HL-60/S4 (cell line): ENCODE measurements at regions not wholly inside any gene's neighbourhood (a gene's known extent, or its start where the extent isn't known, plus 50 kb on each side); places are given as distances from the start of the nearest gene placed in this dataset.

Experiments used
- in situ Hi-C: fragments of 300-500 bp; cut with MboI; formaldehyde crosslinking; loops from 2 replicates; pipeline ENCODE4 v1.14.3; 2022; ENCODE audit warnings: low sequenced_read_pairs

DNA sequence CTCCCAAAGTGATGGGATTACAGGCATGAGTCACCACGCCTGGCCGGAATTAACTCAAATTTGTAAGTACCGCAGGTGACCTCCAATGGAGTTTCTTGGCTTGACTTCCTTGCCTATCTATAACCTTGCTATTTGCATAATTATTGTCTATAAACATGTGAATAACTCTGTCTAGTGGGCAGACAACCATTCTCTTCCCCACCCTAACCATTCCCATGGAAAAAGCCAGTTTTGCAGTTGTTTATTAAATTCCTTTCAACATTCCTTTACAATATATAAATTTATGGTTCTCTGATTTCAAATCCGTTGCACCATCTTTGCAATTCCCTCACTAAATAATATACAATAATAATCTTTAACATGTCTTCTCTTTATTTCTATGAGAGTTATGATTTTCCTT lies 61.0 kb upstream of the ZDHHC17 start:
- in situ Hi-C loops, result no loop called here

DNA sequence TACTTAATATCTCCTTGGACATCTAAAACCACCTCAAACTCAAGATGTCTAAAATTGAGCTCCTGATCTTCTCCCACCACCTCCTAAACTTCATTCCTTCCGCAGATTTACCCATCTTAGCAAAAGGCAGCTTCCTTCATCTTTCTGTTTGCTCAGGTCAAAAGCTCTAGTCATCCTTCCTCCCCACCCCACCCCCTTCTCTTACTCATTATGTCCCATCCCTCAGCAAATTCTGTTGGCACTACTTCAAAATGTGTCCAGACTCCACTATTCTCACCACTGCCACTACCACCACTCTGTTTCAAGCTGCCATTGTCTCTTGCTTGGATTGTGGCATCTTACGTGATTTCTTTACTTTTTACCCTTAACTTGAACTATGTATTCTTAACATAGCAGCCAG lies 59.2 kb upstream of the ZDHHC17 start:
- in situ Hi-C loops, result no loop called here

DNA sequence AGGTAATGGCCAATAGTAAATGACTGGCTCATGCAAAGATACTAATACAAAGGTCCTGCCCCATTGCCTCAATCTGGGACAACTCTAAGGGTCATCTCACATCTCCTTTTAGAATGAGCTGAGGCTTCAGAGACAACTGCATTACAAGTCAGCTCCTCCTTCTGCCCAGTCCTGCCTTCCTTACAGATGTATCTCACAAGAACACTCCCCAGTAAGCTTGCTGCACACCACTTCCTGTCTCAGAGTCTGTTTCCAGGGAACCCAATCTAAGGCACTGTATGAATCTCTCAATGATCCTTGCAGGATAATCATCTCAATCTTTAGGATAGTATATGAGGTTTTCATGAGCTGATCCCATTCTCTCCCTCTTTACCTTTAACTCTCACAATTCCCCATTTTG lies 57.8 kb upstream of the ZDHHC17 start:
- in situ Hi-C loops, result no loop called here

DNA sequence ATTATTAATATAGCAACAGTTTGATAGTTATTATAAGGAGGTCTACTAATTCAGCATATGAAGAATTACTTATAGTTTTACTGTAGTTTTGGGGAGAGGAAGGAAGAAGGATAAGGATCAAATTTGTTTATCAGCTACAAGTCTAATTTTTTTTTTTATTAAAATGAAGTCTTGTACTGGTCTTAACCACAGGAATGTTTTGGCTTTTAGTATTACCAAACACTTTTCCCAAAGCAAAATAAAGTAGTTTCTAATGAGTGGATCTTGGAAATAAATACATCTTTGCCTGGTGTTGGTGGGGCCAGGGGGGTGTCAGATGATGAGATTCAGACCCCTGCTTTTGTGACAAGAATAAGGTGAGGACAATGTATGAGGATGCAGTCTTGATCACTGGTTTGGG lies 57.2 kb upstream of the ZDHHC17 start:
- in situ Hi-C loops, result no loop called here

DNA sequence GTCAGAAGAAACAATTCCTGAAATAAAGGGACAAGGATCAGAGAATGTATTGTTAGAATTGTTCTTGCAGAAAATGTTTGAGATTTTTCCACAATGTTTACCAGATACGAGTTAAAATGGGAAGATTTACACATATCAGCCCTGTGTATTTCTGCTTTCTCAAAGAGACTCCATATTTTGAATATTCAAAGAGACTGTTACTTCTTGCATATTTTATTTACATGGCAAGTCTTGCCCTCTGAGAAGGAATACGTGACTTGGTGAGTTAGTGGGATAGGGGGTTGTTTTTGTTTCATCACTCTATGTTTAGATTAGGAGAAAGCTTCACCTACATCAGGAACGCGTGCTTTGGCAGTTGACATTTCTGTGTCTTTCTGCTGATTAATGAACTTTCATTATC lies 56.1 kb upstream of the ZDHHC17 start:
- in situ Hi-C loops, result no loop called here

DNA sequence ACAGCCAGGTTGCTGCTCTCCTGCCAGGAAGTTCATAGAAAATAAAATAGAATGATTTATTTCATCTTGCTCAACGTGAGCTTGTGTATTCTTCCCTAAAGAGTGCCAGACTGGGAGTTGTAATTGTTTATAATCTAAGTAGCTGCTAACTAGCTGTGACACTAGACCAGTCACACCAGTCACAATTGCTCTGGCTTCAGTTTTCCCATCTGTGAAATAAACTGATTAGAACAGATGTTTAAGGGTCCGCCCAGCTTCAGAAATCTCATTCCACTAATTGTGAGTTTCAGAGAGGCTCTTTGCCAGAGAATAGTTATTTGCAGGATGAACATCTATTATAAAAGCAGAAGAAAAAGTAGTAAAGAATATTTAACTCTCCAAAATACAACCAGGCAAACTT lies 55.6 kb upstream of the ZDHHC17 start:
- in situ Hi-C loops, result no loop called here

DNA sequence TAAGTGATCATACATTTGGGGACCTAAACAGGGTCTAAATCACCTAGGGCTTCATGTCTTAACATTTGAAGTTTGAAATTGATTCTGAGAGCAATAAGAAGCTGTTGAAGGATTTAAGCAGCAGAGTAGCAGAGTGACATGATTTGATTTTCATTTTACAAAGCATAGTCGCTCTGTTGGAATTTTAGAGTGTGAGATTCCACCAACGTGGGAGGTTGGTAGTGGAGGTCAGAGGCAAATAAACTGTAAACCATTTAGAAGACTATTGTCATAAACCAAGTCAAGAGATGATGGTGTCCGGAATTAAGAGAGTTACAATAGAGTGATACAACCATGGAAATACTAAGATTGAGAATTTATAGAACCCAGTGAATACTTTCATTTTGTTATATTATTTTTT lies 52.7 kb upstream of the ZDHHC17 start:
- in situ Hi-C loops, result no loop called here

DNA sequence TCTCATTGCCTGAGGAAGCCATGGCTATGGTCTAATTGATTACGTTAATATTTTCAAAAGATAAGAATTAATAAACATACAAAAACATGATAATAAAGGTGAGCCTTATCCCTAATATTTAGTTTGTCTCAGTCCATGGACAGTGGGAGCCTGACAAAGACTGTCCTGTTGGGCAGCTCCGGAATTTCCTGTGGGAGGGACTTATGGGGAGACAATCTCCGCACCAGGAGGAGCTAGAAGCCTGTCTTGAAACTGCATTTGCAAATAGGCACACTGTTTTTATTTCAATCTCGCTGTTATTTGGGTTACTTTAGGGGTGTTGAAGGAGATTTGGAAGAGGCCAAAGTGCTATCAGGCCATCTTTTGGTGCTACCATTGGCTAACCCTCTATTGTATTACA lies 50.8 kb upstream of the ZDHHC17 start:
- in situ Hi-C loops, result no loop called here

DNA sequence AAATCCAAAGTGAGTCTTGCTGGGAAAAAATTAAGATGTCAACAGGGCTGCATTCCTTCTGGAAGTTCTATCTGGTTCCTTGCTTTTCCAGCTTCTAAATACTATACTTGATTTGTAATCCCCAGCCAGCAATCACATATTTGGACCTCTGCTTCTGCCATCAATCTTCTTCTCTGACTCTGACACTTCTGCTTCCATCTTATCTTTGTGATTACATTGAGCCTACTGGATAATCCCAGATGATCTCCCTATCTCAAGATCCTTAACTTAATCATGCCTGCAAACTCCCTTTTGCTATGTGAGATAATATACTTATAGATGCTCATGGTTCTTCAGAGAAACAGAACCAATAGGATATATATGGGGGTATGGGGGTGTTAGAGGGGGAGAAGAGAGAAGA lies 49.9 kb upstream of the ZDHHC17 start:
- in situ Hi-C loops, result no loop called here
